ENCODE measurements at regions not wholly inside any gene's neighbourhood (a gene's known extent, or its start where the extent isn't known, plus 50 kb on each side); places are given as distances from the start of the nearest gene placed in this dataset.

- no peaks in the 10 kb centered on the region for H3K9me3 ChIP-seq (ENCODE audit: control insufficient read depth in 3 of 3, low read length in 3 of 3)
- no peaks in the 10 kb centered on the region for H3K36me3 ChIP-seq (ENCODE audit: control insufficient read depth in 3 of 3, insufficient read depth in 3 of 3, low read length in 3 of 3)
- H3K27ac ChIP-seq (ENCODE audit: low read depth, low read length), result no peak overlapping the region
- no peak overlapping the region for H3K4me3 ChIP-seq (ENCODE audit: low read length in 3 of 3)
- no peak overlapping the region for H3K9ac ChIP-seq (ENCODE audit: low read depth in 1 of 3, low read length in 3 of 3)
- H3K4me1 ChIP-seq (ENCODE audit: control insufficient read depth in 3 of 3, insufficient read depth in 3 of 3, low read length in 3 of 3), result no peaks in the 10 kb centered on the region
- H3K27me3 ChIP-seq (ENCODE audit: control insufficient read depth in 3 of 3, insufficient read depth in 3 of 3, low read length in 3 of 3), result no peaks in the 10 kb centered on the region
Observed at GRCh38 chr18:44093253-44093652, 587.4 kb upstream of the SETBP1 start.

- Histone ChIP-seq H3K27ac (ENCODE audit: low read depth, low read length) (no peak overlapping the region), H3K4me3 (ENCODE audit: low read length in 3 of 3) (no peak overlapping the region)
Observed at GRCh38 chr18:44096016-44096415, 584.7 kb upstream of the SETBP1 start.

GRCh38 chr18:44098551-44099098, 582.1 kb upstream of the SETBP1 start:
- no peak overlapping the region for H3K9ac ChIP-seq (ENCODE audit: low read depth in 1 of 3, low read length in 3 of 3)

More at GRCh38 chr18:44096016-44096415, 584.7 kb upstream of the SETBP1 start:
- Histone ChIP-seq H3K4me1 (ENCODE audit: control insufficient read depth in 3 of 3, insufficient read depth in 3 of 3, low read length in 3 of 3) (peaks cover 0 to 7% (median 4%) of the 10 kb centered on the region in 3 donors), H3K36me3 (ENCODE audit: control insufficient read depth in 3 of 3, insufficient read depth in 3 of 3, low read length in 3 of 3) (no peaks in the 10 kb centered on the region), H3K9ac (ENCODE audit: low read depth in 1 of 3, low read length in 3 of 3) (no peak overlapping the region), H3K9me3 (ENCODE audit: control insufficient read depth in 3 of 3, low read length in 3 of 3) (no peaks in the 10 kb centered on the region), H3K27me3 (ENCODE audit: control insufficient read depth in 3 of 3, insufficient read depth in 3 of 3, low read length in 3 of 3) (no peaks in the 10 kb centered on the region)

GRCh38 chr18:44107187-44107586, 573.5 kb upstream of the SETBP1 start:
- Histone ChIP-seq H3K27me3 (ENCODE audit: control insufficient read depth in 3 of 3, insufficient read depth in 3 of 3, low read length in 3 of 3) (no peaks in the 10 kb centered on the region), H3K9me3 (ENCODE audit: control insufficient read depth in 3 of 3, low read length in 3 of 3) (no peaks in the 10 kb centered on the region), H3K9ac (ENCODE audit: low read depth in 1 of 3, low read length in 3 of 3) (no peak overlapping the region), H3K36me3 (ENCODE audit: control insufficient read depth in 3 of 3, insufficient read depth in 3 of 3, low read length in 3 of 3) (no peaks in the 10 kb centered on the region), H3K27ac (ENCODE audit: low read depth, low read length) (no peak overlapping the region), H3K4me1 (ENCODE audit: control insufficient read depth in 3 of 3, insufficient read depth in 3 of 3, low read length in 3 of 3) (no peaks in the 10 kb centered on the region), H3K4me3 (ENCODE audit: low read length in 3 of 3) (no peak overlapping the region)

More at GRCh38 chr18:44098551-44099098, 582.1 kb upstream of the SETBP1 start:
- no peaks in the 10 kb centered on the region for H3K9me3 ChIP-seq (ENCODE audit: control insufficient read depth in 3 of 3, low read length in 3 of 3)
- no peaks in the 10 kb centered on the region for H3K27me3 ChIP-seq (ENCODE audit: control insufficient read depth in 3 of 3, insufficient read depth in 3 of 3, low read length in 3 of 3)
- H3K27ac ChIP-seq (ENCODE audit: low read depth, low read length), result no peak overlapping the region
- H3K4me1 ChIP-seq (ENCODE audit: control insufficient read depth in 3 of 3, insufficient read depth in 3 of 3, low read length in 3 of 3), result peaks cover 0 to 7% (median 4%) of the 10 kb centered on the region in 3 donors
- no peak overlapping the region for H3K4me3 ChIP-seq (ENCODE audit: low read length in 3 of 3)
- H3K36me3 ChIP-seq (ENCODE audit: control insufficient read depth in 3 of 3, insufficient read depth in 3 of 3, low read length in 3 of 3), result no peaks in the 10 kb centered on the region

GRCh38 chr18:44111337-44111736, 569.4 kb upstream of the SETBP1 start:
- no peak overlapping the region for H3K27ac ChIP-seq (ENCODE audit: low read depth, low read length)
- no peaks in the 10 kb centered on the region for H3K36me3 ChIP-seq (ENCODE audit: control insufficient read depth in 3 of 3, insufficient read depth in 3 of 3, low read length in 3 of 3)
- H3K4me1 ChIP-seq (ENCODE audit: control insufficient read depth in 3 of 3, insufficient read depth in 3 of 3, low read length in 3 of 3), result no peaks in the 10 kb centered on the region
- no peaks in the 10 kb centered on the region for H3K9me3 ChIP-seq (ENCODE audit: control insufficient read depth in 3 of 3, low read length in 3 of 3)
- H3K27me3 ChIP-seq (ENCODE audit: control insufficient read depth in 3 of 3, insufficient read depth in 3 of 3, low read length in 3 of 3), result no peaks in the 10 kb centered on the region
- H3K9ac ChIP-seq (ENCODE audit: low read depth in 1 of 3, low read length in 3 of 3), result no peak overlapping the region
- no peak overlapping the region for H3K4me3 ChIP-seq (ENCODE audit: low read length in 3 of 3)

- no peaks in the 10 kb centered on the region for H3K36me3 ChIP-seq (ENCODE audit: control insufficient read depth in 3 of 3, insufficient read depth in 3 of 3, low read length in 3 of 3)
- H3K4me3 ChIP-seq (ENCODE audit: low read length in 3 of 3), result no peak overlapping the region
- H3K27me3 ChIP-seq (ENCODE audit: control insufficient read depth in 3 of 3, insufficient read depth in 3 of 3, low read length in 3 of 3), result no peaks in the 10 kb centered on the region
- H3K27ac ChIP-seq (ENCODE audit: low read depth, low read length), result no peak overlapping the region
- no peaks in the 10 kb centered on the region for H3K4me1 ChIP-seq (ENCODE audit: control insufficient read depth in 3 of 3, insufficient read depth in 3 of 3, low read length in 3 of 3)
- no peaks in the 10 kb centered on the region for H3K9me3 ChIP-seq (ENCODE audit: control insufficient read depth in 3 of 3, low read length in 3 of 3)
- H3K9ac ChIP-seq (ENCODE audit: low read depth in 1 of 3, low read length in 3 of 3), result no peak overlapping the region
Observed at GRCh38 chr18:44117821-44118220, 562.9 kb upstream of the SETBP1 start.

- Histone ChIP-seq H3K9ac (ENCODE audit: low read depth in 1 of 3, low read length in 3 of 3) (no peak overlapping the region), H3K36me3 (ENCODE audit: control insufficient read depth in 3 of 3, insufficient read depth in 3 of 3, low read length in 3 of 3) (no peaks in the 10 kb centered on the region), H3K27me3 (ENCODE audit: control insufficient read depth in 3 of 3, insufficient read depth in 3 of 3, low read length in 3 of 3) (no peaks in the 10 kb centered on the region), H3K4me3 (ENCODE audit: low read length in 3 of 3) (no peak overlapping the region), H3K27ac (ENCODE audit: low read depth, low read length) (no peak overlapping the region), H3K9me3 (ENCODE audit: control insufficient read depth in 3 of 3, low read length in 3 of 3) (no peaks in the 10 kb centered on the region), H3K4me1 (ENCODE audit: control insufficient read depth in 3 of 3, insufficient read depth in 3 of 3, low read length in 3 of 3) (no peaks in the 10 kb centered on the region)
Observed at GRCh38 chr18:44119607-44120006, 561.1 kb upstream of the SETBP1 start.

GRCh38 chr18:44123743-44124142, 556.9 kb upstream of the SETBP1 start:
- H3K36me3 ChIP-seq (ENCODE audit: control insufficient read depth in 3 of 3, insufficient read depth in 3 of 3, low read length in 3 of 3), result no peaks in the 10 kb centered on the region
- H3K9ac ChIP-seq (ENCODE audit: low read depth in 1 of 3, low read length in 3 of 3), result no peak overlapping the region
- H3K4me1 ChIP-seq (ENCODE audit: control insufficient read depth in 3 of 3, insufficient read depth in 3 of 3, low read length in 3 of 3), result no peaks in the 10 kb centered on the region
- H3K4me3 ChIP-seq (ENCODE audit: low read length in 3 of 3), result no peak overlapping the region
- no peak overlapping the region for H3K27ac ChIP-seq (ENCODE audit: low read depth, low read length)
- H3K9me3 ChIP-seq (ENCODE audit: control insufficient read depth in 3 of 3, low read length in 3 of 3), result no peaks in the 10 kb centered on the region
- no peaks in the 10 kb centered on the region for H3K27me3 ChIP-seq (ENCODE audit: control insufficient read depth in 3 of 3, insufficient read depth in 3 of 3, low read length in 3 of 3)

GRCh38 chr18:44125446-44125845, 555.2 kb upstream of the SETBP1 start:
- Histone ChIP-seq H3K27ac (ENCODE audit: low read depth, low read length) (no peak overlapping the region), H3K36me3 (ENCODE audit: control insufficient read depth in 3 of 3, insufficient read depth in 3 of 3, low read length in 3 of 3) (no peaks in the 10 kb centered on the region), H3K4me1 (ENCODE audit: control insufficient read depth in 3 of 3, insufficient read depth in 3 of 3, low read length in 3 of 3) (no peaks in the 10 kb centered on the region), H3K9me3 (ENCODE audit: control insufficient read depth in 3 of 3, low read length in 3 of 3) (no peaks in the 10 kb centered on the region), H3K9ac (ENCODE audit: low read depth in 1 of 3, low read length in 3 of 3) (no peak overlapping the region), H3K27me3 (ENCODE audit: control insufficient read depth in 3 of 3, insufficient read depth in 3 of 3, low read length in 3 of 3) (no peaks in the 10 kb centered on the region), H3K4me3 (ENCODE audit: low read length in 3 of 3) (no peak overlapping the region)

GRCh38 chr18:44126598-44126997, 554.1 kb upstream of the SETBP1 start:
- Histone ChIP-seq H3K4me3 (ENCODE audit: low read length in 3 of 3) (no peak overlapping the region), H3K27ac (ENCODE audit: low read depth, low read length) (no peak overlapping the region), H3K4me1 (ENCODE audit: control insufficient read depth in 3 of 3, insufficient read depth in 3 of 3, low read length in 3 of 3) (no peaks in the 10 kb centered on the region), H3K36me3 (ENCODE audit: control insufficient read depth in 3 of 3, insufficient read depth in 3 of 3, low read length in 3 of 3) (no peaks in the 10 kb centered on the region), H3K9me3 (ENCODE audit: control insufficient read depth in 3 of 3, low read length in 3 of 3) (no peaks in the 10 kb centered on the region), H3K9ac (ENCODE audit: low read depth in 1 of 3, low read length in 3 of 3) (no peak overlapping the region), H3K27me3 (ENCODE audit: control insufficient read depth in 3 of 3, insufficient read depth in 3 of 3, low read length in 3 of 3) (no peaks in the 10 kb centered on the region)

All from skeletal muscle tissue (tissue), 3 donors.